ENCODE measurements at regions not wholly inside any gene's neighbourhood (a gene's known extent, or its start where the extent isn't known, plus 50 kb on each side); places are given as distances from the start of the nearest gene placed in this dataset.

DNA sequence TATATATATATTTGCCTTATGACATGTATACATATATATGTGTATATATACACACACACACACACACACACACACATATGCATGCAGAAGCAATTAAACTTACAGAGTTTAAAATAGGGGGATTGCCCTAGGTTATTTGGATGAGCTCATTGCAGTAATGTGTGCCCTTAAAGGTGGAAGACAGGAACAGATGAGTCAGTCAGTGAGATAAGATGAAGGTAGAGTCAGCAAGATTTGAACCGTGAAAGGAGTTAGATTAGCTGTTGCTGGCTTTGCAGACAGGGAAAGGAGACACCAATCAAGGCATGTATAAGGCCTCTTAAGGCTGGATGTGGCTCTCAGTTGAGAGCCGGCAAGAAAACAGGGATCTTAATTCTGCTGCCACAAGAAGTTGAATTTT, 902.4 kb upstream of the RAG2 start:
- ChIA-PET CTCF (ENCODE audit: low intra/inter-chr PET ratio, low total read pairs) (no interaction called here), POLR2A (no interaction called here)
- BruUV-seq (replicated peaks): no TSS peak
- Histone ChIP-seq H3K27ac (ENCODE audit: extremely low read length, insufficient read depth, low read length) (no peak overlapping the region), H3K9ac (ENCODE audit: insufficient read depth, low read depth, low read length) (no peak overlapping the region), H2AFZ (ENCODE audit: low read length) (no peak overlapping the region), H3K79me2 (ENCODE audit: insufficient read depth, low read length) (no peaks in the 10 kb centered on the region), H3K4me3 (replicated peaks in 1 of 3; ENCODE audit: insufficient read depth in 1 of 3, low read depth in 2 of 3, low read length in 3 of 3) (no peak overlapping the region), H4K20me1 (ENCODE audit: insufficient read depth, low read length) (no peaks in the 10 kb centered on the region), H3K9me3 (ENCODE audit: low read length) (peaks cover 73% of the 10 kb centered on the region), H3K4me1 (ENCODE audit: insufficient read depth, low read length) (no peaks in the 10 kb centered on the region), H3K27me3 (ENCODE audit: control insufficient read depth in 1 of 2, insufficient read depth in 2 of 2, low read length in 2 of 2) (no peaks in the 10 kb centered on the region), H3K36me3 (replicated peaks in 1 of 2; ENCODE audit: control insufficient read depth in 1 of 2, insufficient read depth in 2 of 2, low read length in 2 of 2) (no peaks in the 10 kb centered on the region), H3K4me2 (ENCODE audit: low read depth, low read length) (no peak overlapping the region)
- TF ChIP-seq ZNF788 (CRISPR knock-in tag; IDR thresholded peaks at IDR 0.05; ENCODE audit: borderline replicate concordance): no peak
- TF ChIP-seq MYNN (CRISPR knock-in tag; IDR thresholded peaks at IDR 0.05; ENCODE audit: low read depth): no peak
- TF ChIP-seq, protein P1, sequence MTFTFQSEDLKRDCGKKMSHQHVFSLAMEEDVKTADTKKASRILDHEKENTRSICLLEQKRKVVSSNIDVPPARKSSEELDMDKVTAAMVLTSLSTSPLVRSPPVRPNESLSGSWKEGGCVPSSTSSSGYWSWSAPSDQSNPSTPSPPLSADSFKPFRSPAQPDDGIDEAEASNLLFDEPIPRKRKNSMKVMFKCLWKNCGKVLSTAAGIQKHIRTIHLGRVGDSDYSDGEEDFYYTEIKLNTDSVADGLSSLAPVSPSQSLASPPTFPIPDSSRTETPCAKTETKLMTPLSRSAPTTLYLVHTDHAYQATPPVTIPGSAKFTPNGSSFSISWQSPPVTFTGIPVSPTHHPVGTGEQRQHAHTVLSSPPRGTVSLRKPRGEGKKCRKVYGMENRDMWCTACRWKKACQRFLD (CRISPR knock-in tag; IDR thresholded peaks at IDR 0.05; ENCODE audit: borderline replicate concordance): no peak
- no peak for TF ChIP-seq TBP (CRISPR knock-in tag; IDR thresholded peaks at IDR 0.05)
- no peak for TF ChIP-seq ARNT2 (CRISPR knock-in tag; IDR thresholded peaks at IDR 0.05; ENCODE audit: low read depth)
- no peak for TF ChIP-seq XBP1 (CRISPR knock-in tag; IDR thresholded peaks at IDR 0.05)
- TF ChIP-seq, protein P2, sequence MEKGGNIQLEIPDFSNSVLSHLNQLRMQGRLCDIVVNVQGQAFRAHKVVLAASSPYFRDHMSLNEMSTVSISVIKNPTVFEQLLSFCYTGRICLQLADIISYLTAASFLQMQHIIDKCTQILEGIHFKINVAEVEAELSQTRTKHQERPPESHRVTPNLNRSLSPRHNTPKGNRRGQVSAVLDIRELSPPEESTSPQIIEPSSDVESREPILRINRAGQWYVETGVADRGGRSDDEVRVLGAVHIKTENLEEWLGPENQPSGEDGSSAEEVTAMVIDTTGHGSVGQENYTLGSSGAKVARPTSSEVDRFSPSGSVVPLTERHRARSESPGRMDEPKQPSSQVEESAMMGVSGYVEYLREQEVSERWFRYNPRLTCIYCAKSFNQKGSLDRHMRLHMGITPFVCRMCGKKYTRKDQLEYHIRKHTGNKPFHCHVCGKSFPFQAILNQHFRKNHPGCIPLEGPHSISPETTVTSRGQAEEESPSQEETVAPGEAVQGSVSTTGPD (CRISPR knock-in tag; IDR thresholded peaks at IDR 0.05): no peak
- TF ChIP-seq, protein P3, sequence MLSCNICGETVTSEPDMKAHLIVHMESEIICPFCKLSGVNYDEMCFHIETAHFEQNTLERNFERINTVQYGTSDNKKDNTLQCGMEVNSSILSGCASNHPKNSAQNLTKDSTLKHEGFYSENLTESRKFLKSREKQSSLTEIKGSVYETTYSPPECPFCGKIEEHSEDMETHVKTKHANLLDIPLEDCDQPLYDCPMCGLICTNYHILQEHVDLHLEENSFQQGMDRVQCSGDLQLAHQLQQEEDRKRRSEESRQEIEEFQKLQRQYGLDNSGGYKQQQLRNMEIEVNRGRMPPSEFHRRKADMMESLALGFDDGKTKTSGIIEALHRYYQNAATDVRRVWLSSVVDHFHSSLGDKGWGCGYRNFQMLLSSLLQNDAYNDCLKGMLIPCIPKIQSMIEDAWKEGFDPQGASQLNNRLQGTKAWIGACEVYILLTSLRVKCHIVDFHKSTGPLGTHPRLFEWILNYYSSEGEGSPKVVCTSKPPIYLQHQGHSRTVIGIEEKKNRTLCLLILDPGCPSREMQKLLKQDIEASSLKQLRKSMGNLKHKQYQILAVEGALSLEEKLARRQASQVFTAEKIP (CRISPR knock-in tag; IDR thresholded peaks at IDR 0.05; ENCODE audit: borderline replicate concordance): no peak
- TF ChIP-seq ZNF335 (CRISPR knock-in tag; IDR thresholded peaks at IDR 0.05): no peak
- TF ChIP-seq, protein P4, sequence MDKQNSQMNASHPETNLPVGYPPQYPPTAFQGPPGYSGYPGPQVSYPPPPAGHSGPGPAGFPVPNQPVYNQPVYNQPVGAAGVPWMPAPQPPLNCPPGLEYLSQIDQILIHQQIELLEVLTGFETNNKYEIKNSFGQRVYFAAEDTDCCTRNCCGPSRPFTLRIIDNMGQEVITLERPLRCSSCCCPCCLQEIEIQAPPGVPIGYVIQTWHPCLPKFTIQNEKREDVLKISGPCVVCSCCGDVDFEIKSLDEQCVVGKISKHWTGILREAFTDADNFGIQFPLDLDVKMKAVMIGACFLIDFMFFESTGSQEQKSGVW (CRISPR knock-in tag; IDR thresholded peaks at IDR 0.05; ENCODE audit: borderline replicate concordance): no peak
- TF ChIP-seq HOXA7 (CRISPR knock-in tag; IDR thresholded peaks at IDR 0.05): no peak
- no peak for TF ChIP-seq U2AF2 (IDR thresholded peaks at IDR 0.05; ENCODE audit: low read depth, low read length)
- no peak for TF ChIP-seq ZNF746 (CRISPR knock-in tag; IDR thresholded peaks at IDR 0.05)
- 24% methylated on average over 2 of the region's 2 CpGs for WGBS (ENCODE audit: low lambda C conversion rate)
- no peak for FAIRE-seq
- in situ Hi-C loops (cut with HindIII; ENCODE audit: extremely low pct_ligation_motif_present, low pct_unique_long_range_greater_than_20kb) (no loop called here), intact Hi-C loops (cut with micrococcal nuclease; ENCODE audit: unreplicated experiment) (no loop called here)
- DNase-seq (ENCODE audit: low spot score): no peak
- no peak for ATAC-seq

Data from HepG2 (cell line).